GM10248 (cell line): ENCODE measurements at regions not wholly inside any gene's neighbourhood (a gene's known extent, or its start where the extent isn't known, plus 50 kb on each side); places are given as distances from the start of the nearest gene placed in this dataset.

ENCODE experiments used
- CTCF ChIA-PET: fragments of 300-600 bp; sonication (Branson Sonifier 250); formaldehyde crosslinking; extraction: SDS; loops from one replicate; lab custom pipeline; 2021; ENCODE audit warnings: antibody characterized with exemption; lab: Yijun Ruan, JAX
- POLR2A ChIA-PET: fragments of 350-650 bp; sonication (Branson Sonifier 250); formaldehyde crosslinking; extraction: SDS; loops from one replicate; lab custom pipeline; 2020; ENCODE audit warnings: antibody characterized with exemption; lab: Yijun Ruan, JAX
- DNase-seq: peaks from one replicate; pipeline ENCODE4 v3.0.0; 2012; ENCODE audit errors: extremely low spot score
- CTCF ChIP-seq: IDR thresholded peaks from 2 replicates; pipeline ENCODE4 v1.5.1; 2012; ENCODE audit warnings: mild to moderate bottlenecking, low read depth; ENCODE audit errors: extremely low read depth, missing control alignments, control extremely low read depth

- POLR2A ChIA-PET, result no interaction called here
- no peak for DNase-seq
Measured at GRCh38 chr13:109667807-109668291, 118.5 kb downstream of the IRS2 start.

GRCh38 chr13:109667056-109667455 is 119.3 kb downstream of the IRS2 start:
- CTCF ChIA-PET, result interaction anchor here (1.1 kb wide), 1 partner anchor 9 kb away, joined by 3 read pairs; no protein-coding TSS in a partner anchor
- POLR2A ChIA-PET, result no interaction called here
- no peak for TF ChIP-seq CTCF
- no peak for DNase-seq

More at GRCh38 chr13:109667807-109668291, 118.5 kb downstream of the IRS2 start:
- CTCF ChIA-PET, result interaction anchor here (1.0 kb wide), 1 partner anchor 15 kb away, joined by 3 read pairs; no protein-coding TSS in a partner anchor
- no peak for TF ChIP-seq CTCF

GRCh38 chr13:109666656-109667055 is 119.7 kb downstream of the IRS2 start:
- DNase-seq, result no peak
- POLR2A ChIA-PET, result no interaction called here
- CTCF ChIA-PET, result interaction anchor here (1.1 to 1.7 kb wide), 2 partner anchors 10 to 15 kb away, joined by 3 read pairs; no protein-coding TSS in a partner anchor
- no peak for TF ChIP-seq CTCF

GRCh38 chr13:109665781-109666249 is 120.6 kb downstream of the IRS2 start:
- ChIA-PET POLR2A (no interaction called here), CTCF (interaction anchor here (1.7 kb wide), 1 partner anchor 16 kb away, joined by 3 read pairs; no protein-coding TSS in a partner anchor)
- no peak for DNase-seq
- no peak for TF ChIP-seq CTCF

- TF ChIP-seq CTCF, result no peak
- ChIA-PET CTCF (interaction anchor here (1.7 kb wide), 1 partner anchor 16 kb away, joined by 3 read pairs; no protein-coding TSS in a partner anchor), POLR2A (no interaction called here)
- DNase-seq, result no peak
Measured at GRCh38 chr13:109665240-109665639, 121.1 kb downstream of the IRS2 start.

GRCh38 chr13:109657395-109657794 is 129.0 kb downstream of the IRS2 start:
- no peak for TF ChIP-seq CTCF
- CTCF ChIA-PET, result no interaction called here
- POLR2A ChIA-PET, result no interaction called here
- no peak for DNase-seq
